ENCODE measurements at regions not wholly inside any gene's neighbourhood (a gene's known extent, or its start where the extent isn't known, plus 50 kb on each side); places are given as distances from the start of the nearest gene placed in this dataset.

DNA sequence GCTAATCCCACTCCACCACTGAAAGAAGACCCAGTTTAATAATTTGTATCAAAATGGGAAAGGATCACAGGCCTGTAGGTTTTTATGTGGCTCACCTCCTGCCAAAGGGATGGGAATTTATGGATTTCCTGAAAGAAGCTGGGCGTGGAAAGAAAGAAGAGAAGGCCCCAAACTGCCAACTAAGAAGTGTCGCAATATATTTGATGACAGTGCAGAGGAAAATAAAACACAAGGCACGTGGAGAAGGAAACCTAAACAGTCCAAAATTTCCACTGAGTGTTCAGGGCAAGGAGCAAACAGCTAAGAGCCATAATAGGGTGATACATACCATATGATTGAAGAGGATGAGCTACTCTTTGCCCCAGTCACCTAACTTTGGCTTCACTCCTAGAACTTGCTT, 667.2 kb downstream of the GATA3 start:
- TF ChIP-seq, protein P1, sequence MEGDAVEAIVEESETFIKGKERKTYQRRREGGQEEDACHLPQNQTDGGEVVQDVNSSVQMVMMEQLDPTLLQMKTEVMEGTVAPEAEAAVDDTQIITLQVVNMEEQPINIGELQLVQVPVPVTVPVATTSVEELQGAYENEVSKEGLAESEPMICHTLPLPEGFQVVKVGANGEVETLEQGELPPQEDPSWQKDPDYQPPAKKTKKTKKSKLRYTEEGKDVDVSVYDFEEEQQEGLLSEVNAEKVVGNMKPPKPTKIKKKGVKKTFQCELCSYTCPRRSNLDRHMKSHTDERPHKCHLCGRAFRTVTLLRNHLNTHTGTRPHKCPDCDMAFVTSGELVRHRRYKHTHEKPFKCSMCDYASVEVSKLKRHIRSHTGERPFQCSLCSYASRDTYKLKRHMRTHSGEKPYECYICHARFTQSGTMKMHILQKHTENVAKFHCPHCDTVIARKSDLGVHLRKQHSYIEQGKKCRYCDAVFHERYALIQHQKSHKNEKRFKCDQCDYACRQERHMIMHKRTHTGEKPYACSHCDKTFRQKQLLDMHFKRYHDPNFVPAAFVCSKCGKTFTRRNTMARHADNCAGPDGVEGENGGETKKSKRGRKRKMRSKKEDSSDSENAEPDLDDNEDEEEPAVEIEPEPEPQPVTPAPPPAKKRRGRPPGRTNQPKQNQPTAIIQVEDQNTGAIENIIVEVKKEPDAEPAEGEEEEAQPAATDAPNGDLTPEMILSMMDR (IDR thresholded peaks at IDR 0.05; ENCODE audit: insufficient read depth, low read length, poor library complexity, severe bottlenecking): no peak
- TF ChIP-seq EZH2phosphoT487 (conservative IDR thresholded peaks at IDR 0.05; ENCODE audit: low read length): no peak
